ENCODE measurements at regions not wholly inside any gene's neighbourhood (a gene's known extent, or its start where the extent isn't known, plus 50 kb on each side); places are given as distances from the start of the nearest gene placed in this dataset.

DNA sequence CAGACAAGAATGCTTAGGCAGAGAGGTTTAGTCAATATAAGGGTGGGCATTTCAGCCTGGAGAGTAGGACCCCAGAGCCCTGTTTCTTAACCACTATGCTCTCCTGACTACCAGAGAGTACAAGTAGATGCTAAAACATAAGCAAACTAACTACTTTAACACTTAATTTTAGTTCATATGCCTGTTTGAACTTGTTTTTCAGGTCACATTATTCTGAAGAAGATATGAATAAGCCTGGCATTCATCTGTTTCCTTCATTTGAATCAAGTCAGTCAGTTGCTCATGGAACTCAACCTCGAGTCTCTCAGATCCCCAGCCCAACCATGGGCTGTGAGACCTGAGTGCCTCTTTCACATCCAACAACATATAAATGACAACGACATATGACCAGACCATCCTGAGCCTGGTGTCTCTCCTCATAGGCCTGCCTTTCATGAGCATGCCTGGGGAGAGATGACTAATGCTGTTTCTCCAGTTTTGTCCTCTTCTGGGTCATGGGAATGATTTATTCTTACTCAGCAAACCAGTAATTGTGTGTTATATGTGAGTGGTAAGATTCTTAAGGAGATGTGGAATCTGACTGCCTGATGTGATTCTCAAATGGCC lies 251.1 kb upstream of the BTG1 start:
- ChIA-PET CTCF (no interaction called here), POLR2A (no interaction called here), RAD21 (ENCODE audit: unreplicated experiment) (no interaction called here), SMC1A (ENCODE audit: uncharacterized antibody, unreplicated experiment) (interaction anchor here (0.6 to 3.1 kb wide), 3 partner anchors 32 to 172 kb away, joined by 3 to 45 read pairs (median 3); no protein-coding TSS in a partner anchor)
- H3K9ac ChIP-seq (ENCODE audit: control insufficient read depth, insufficient read depth, low read length) = no peak overlapping the region
- no TSS peak for BruUV-seq (replicated peaks)
- H3K27me3 ChIP-seq (replicated peaks in 1 of 2; ENCODE audit: control insufficient read depth in 2 of 2, insufficient read depth in 2 of 2, low read length in 1 of 2) = no peaks in the 10 kb centered on the region
- FAIRE-seq (no peak), DNase-seq (ENCODE audit: low read depth, low spot score) (no peak), ATAC-seq (no peak)
- WGBS (ENCODE audit: insufficient coverage, insufficient replicate concordance, low lambda C conversion rate, missing lambda C conversion rate) = 33% methylated on average over 2 of the region's 2 CpGs
- intact Hi-C loops (cut with micrococcal nuclease; ENCODE audit: unreplicated experiment) (no loop called here), in situ Hi-C loops (cut with MboI) (no loop called here)
- no peaks in the 10 kb centered on the region for H3K36me3 ChIP-seq (ENCODE audit: control insufficient read depth in 2 of 2, insufficient read depth in 2 of 2, low read length in 1 of 2)
- TF ChIP-seq POLR2AphosphoS2 (IDR thresholded peaks at IDR 0.05; ENCODE audit: low read depth, low read length) = no peak
- no peak for TF ChIP-seq SMC3 (IDR thresholded peaks at IDR 0.05; ENCODE audit: borderline replicate concordance, low read length)
- no peak for TF ChIP-seq IRF3 (IDR thresholded peaks at IDR 0.05)
- TF ChIP-seq MYB (IDR thresholded peaks at IDR 0.05; ENCODE audit: borderline replicate concordance, low read depth, low read length) = no peak
- no peak for TF ChIP-seq TCF7 (IDR thresholded peaks at IDR 0.05; ENCODE audit: borderline replicate concordance)
- no peak for TF ChIP-seq BRCA1 (IDR thresholded peaks at IDR 0.05; ENCODE audit: low read depth, low read length)
- H4K20me1 ChIP-seq (ENCODE audit: control insufficient read depth, insufficient read depth) = no peaks in the 10 kb centered on the region
- H3K9me3 ChIP-seq (replicated peaks; ENCODE audit: control insufficient read depth, insufficient read depth, low read length) = peaks cover 12% of the 10 kb centered on the region
- no peak overlapping the region; the same call in 1 of the 2 replicates for H3K27ac ChIP-seq (ENCODE audit: control insufficient read depth, insufficient read depth)
- no peak overlapping the region for H3K4me2 ChIP-seq (ENCODE audit: control insufficient read depth, insufficient read depth)
- H3K4me1 ChIP-seq (ENCODE audit: control insufficient read depth, insufficient read depth, low read length) = peaks cover 32% of the 10 kb centered on the region
- H2AFZ ChIP-seq (ENCODE audit: control insufficient read depth, low read depth, low read length) = peak overlapping the region; percentile 16; the same call in 1 of the 2 replicates
- H3K4me3 ChIP-seq = no peak overlapping the region
- H3K79me2 ChIP-seq (ENCODE audit: control insufficient read depth, insufficient read depth, low read length) = no peaks in the 10 kb centered on the region

DNA sequence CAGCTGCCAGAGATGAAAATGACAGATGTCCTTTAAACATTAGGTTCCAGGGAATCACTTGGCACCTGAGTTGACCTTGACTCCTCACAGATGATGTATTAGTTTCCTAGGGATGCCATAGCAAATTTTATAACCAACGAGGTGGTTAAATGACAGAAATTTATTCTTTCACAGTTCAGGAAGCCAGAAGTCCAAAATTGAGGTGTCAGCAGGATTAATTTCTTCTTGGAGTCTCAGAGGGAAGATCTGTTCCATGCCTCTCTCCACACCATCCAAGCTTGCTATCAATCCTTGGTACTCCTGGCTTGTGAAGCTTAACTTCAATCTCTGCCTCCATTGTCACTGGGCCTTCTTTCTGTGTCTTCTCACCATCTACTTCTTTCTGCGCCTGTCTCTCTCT lies 249.7 kb upstream of the BTG1 start:
- H3K9ac ChIP-seq (ENCODE audit: control insufficient read depth, insufficient read depth, low read length) = no peak overlapping the region
- BruUV-seq (replicated peaks) = no TSS peak
- H3K4me1 ChIP-seq (ENCODE audit: control insufficient read depth, insufficient read depth, low read length) = peaks cover 23% of the 10 kb centered on the region
- FAIRE-seq = no peak
- H3K4me2 ChIP-seq (ENCODE audit: control insufficient read depth, insufficient read depth) = no peak overlapping the region
- intact Hi-C loops (cut with micrococcal nuclease; ENCODE audit: unreplicated experiment) = no loop called here
- WGBS (ENCODE audit: insufficient coverage, insufficient replicate concordance, low lambda C conversion rate, missing lambda C conversion rate) = 65% methylated on average over 2 of the region's 2 CpGs
- ATAC-seq = no peak
- no peak for DNase-seq (ENCODE audit: low read depth, low spot score)
- CTCF ChIA-PET = interaction anchor here (0.9 kb wide), 1 partner anchor 13 kb away, joined by 3 read pairs; no protein-coding TSS in a partner anchor
- in situ Hi-C loops (cut with MboI) = no loop called here
- RAD21 ChIA-PET (ENCODE audit: unreplicated experiment) = no interaction called here
- POLR2A ChIA-PET = no interaction called here
- H3K79me2 ChIP-seq (ENCODE audit: control insufficient read depth, insufficient read depth, low read length) = no peaks in the 10 kb centered on the region
- H3K27ac ChIP-seq (ENCODE audit: control insufficient read depth, insufficient read depth) = no peak overlapping the region
- H3K4me3 ChIP-seq = no peak overlapping the region
- peaks cover 12% of the 10 kb centered on the region for H3K9me3 ChIP-seq (replicated peaks; ENCODE audit: control insufficient read depth, insufficient read depth, low read length)
- H3K36me3 ChIP-seq (ENCODE audit: control insufficient read depth in 2 of 2, insufficient read depth in 2 of 2, low read length in 1 of 2) = no peaks in the 10 kb centered on the region
- H3K27me3 ChIP-seq (replicated peaks in 1 of 2; ENCODE audit: control insufficient read depth in 2 of 2, insufficient read depth in 2 of 2, low read length in 1 of 2) = no peaks in the 10 kb centered on the region
- H4K20me1 ChIP-seq (ENCODE audit: control insufficient read depth, insufficient read depth) = no peaks in the 10 kb centered on the region
- SMC1A ChIA-PET (ENCODE audit: uncharacterized antibody, unreplicated experiment) = interaction anchor here (1.1 kb wide), 1 partner anchor 32 kb away, joined by 3 read pairs; no protein-coding TSS in a partner anchor
- H2AFZ ChIP-seq (ENCODE audit: control insufficient read depth, low read depth, low read length) = no peak overlapping the region
- TF ChIP-seq JUND (IDR thresholded peaks at IDR 0.05; ENCODE audit: low read depth, low read length) (no peak), NFYB (IDR thresholded peaks at IDR 0.05; ENCODE audit: insufficient read depth, low read depth, low read length) (no peak), MTA2 (IDR thresholded peaks at IDR 0.05; ENCODE audit: low read depth) (no peak), TBL1XR1 (IDR thresholded peaks at IDR 0.05; ENCODE audit: low read depth, low read length) (no peak), HDAC2 (IDR thresholded peaks at IDR 0.05) (no peak), ZBTB4 (CRISPR knock-in tag; IDR thresholded peaks at IDR 0.05) (no peak), POU2F2 (IDR thresholded peaks at IDR 0.05; ENCODE audit: borderline replicate concordance, low read depth, low read length) (no peak), SMAD1 (IDR thresholded peaks at IDR 0.05; ENCODE audit: low read depth, partially characterized antibody) (no peak), SRF (IDR thresholded peaks at IDR 0.05; ENCODE audit: low read depth in 2 of 2, low read length in 2 of 2) (no peak), POLR2A (IDR thresholded peaks at IDR 0.05; ENCODE audit: low read depth, low read length) (no peak)

Data from GM12878 (cell line).